Neuronal stem cell (in vitro differentiated cells): ENCODE measurements at regions not wholly inside any gene's neighbourhood (a gene's known extent, or its start where the extent isn't known, plus 50 kb on each side); places are given as distances from the start of the nearest gene placed in this dataset.

Experiments
- DNase-seq: peaks from one replicate; pipeline ENCODE4 v3.0.0-alpha.2; 2013; ENCODE audit warnings: low spot score
- H2AFZ ChIP-seq: one replicate; pipeline ENCODE4 v1.6.1; 2013; ENCODE audit warnings: mild to moderate bottlenecking, low read length, inconsistent platforms
- H2AK5ac ChIP-seq: 2 replicates; pipeline ENCODE4 v1.6.1; 2013; ENCODE audit warnings: low read depth, mild to moderate bottlenecking, inconsistent platforms, low read length, moderate library complexity, mixed read lengths
- H2BK120ac ChIP-seq: 2 replicates; pipeline ENCODE4 v1.6.1; 2013; ENCODE audit warnings: low read depth, mild to moderate bottlenecking, inconsistent platforms, low read length, moderate library complexity, mixed read lengths
- H2BK12ac ChIP-seq: one replicate; pipeline ENCODE4 v1.6.1; 2013; ENCODE audit warnings: low read length, inconsistent platforms
- H2BK15ac ChIP-seq: 2 replicates; pipeline ENCODE4 v1.6.1; 2013; ENCODE audit warnings: mild to moderate bottlenecking, low read length, inconsistent platforms, mixed read lengths
- H2BK5ac ChIP-seq: one replicate; pipeline ENCODE4 v1.6.1; 2013; ENCODE audit warnings: inconsistent platforms, mild to moderate bottlenecking, low read length, moderate library complexity
- H3K14ac ChIP-seq: one replicate; pipeline ENCODE4 v1.6.1; 2013; ENCODE audit warnings: low read length, inconsistent platforms
- H3K18ac ChIP-seq: 2 replicates; pipeline ENCODE4 v1.6.1; 2013; ENCODE audit warnings: low read length, inconsistent platforms
- H3K23ac ChIP-seq: 2 replicates; pipeline ENCODE4 v1.6.1; 2013; ENCODE audit warnings: low read depth, mild to moderate bottlenecking, mixed read lengths, low read length, inconsistent platforms; ENCODE audit not compliant: poor library complexity
- H3K27ac ChIP-seq: replicated peaks from 3 replicates; pipeline ENCODE4 v1.5.1; 2013; ENCODE audit warnings: low read length, inconsistent platforms
- H3K27me3 ChIP-seq, 3 experiments: 2 replicates each; pipeline ENCODE4 v1.6.1; 2013; ENCODE audit warnings: low read length in 3 of 3, mild to moderate bottlenecking in 2 of 3, inconsistent platforms in 1 of 3, low read depth in 1 of 3, mixed read lengths in 1 of 3, moderate library complexity in 1 of 3; ENCODE audit not compliant: control insufficient read depth in 3 of 3, insufficient read depth in 3 of 3
- H3K36me3 ChIP-seq, 2 donors: replicated peaks in 1 of 2; 2 replicates each; pipeline ENCODE4 v1.6.1; 2013; ENCODE audit warnings: low read length in 2 of 2; ENCODE audit not compliant: control insufficient read depth in 2 of 2, insufficient read depth in 2 of 2
- H3K4ac ChIP-seq: 2 replicates; pipeline ENCODE4 v1.6.1; 2013; ENCODE audit warnings: inconsistent platforms, mild to moderate bottlenecking, low read length, moderate library complexity
- H3K4me1 ChIP-seq, 2 donors: 1 replicate in 1 of 2; 2 replicates in 1 of 2; pipeline ENCODE4 v1.6.1; 2013; ENCODE audit warnings: low read length in 2 of 2, low read depth in 1 of 2; ENCODE audit not compliant: control insufficient read depth in 2 of 2, insufficient read depth in 1 of 2
- H3K4me2 ChIP-seq: one replicate; pipeline ENCODE4 v1.6.1; 2013; ENCODE audit warnings: mild to moderate bottlenecking, low read length, inconsistent platforms; ENCODE audit not compliant: insufficient read depth, poor library complexity, severe bottlenecking
- H3K4me3 ChIP-seq, 2 donors: 2 replicates each; pipeline ENCODE4 v1.5.1; 2013; ENCODE audit warnings: low read length in 2 of 2, mild to moderate bottlenecking in 2 of 2, inconsistent platforms in 1 of 2, moderate library complexity in 1 of 2
- H3K79me1 ChIP-seq: one replicate; pipeline ENCODE4 v1.6.1; 2013; ENCODE audit warnings: low read depth, mild to moderate bottlenecking, inconsistent platforms, low read length, moderate library complexity
- H3K9ac ChIP-seq: one replicate; pipeline ENCODE4 v1.6.1; 2013; ENCODE audit warnings: mild to moderate bottlenecking, low read depth, low read length, inconsistent platforms; ENCODE audit not compliant: poor library complexity
- H3K9me3 ChIP-seq, 2 donors: replicated peaks in 1 of 2; 2 replicates each; pipeline versions ENCODE3 to v1.6.1; 2013; ENCODE audit warnings: low read length in 2 of 2, mild to moderate bottlenecking in 2 of 2, inconsistent platforms in 1 of 2, low read depth in 1 of 2, mixed read lengths in 1 of 2, moderate library complexity in 1 of 2; ENCODE audit not compliant: control insufficient read depth in 2 of 2, insufficient read depth in 1 of 2
- H4K8ac ChIP-seq: one replicate; pipeline ENCODE4 v1.6.1; 2013; ENCODE audit warnings: low read depth, mild to moderate bottlenecking, inconsistent platforms, low read length, moderate library complexity
- H4K91ac ChIP-seq: one replicate; pipeline ENCODE4 v1.6.1; 2013; ENCODE audit warnings: low read length, low read depth, mild to moderate bottlenecking, inconsistent platforms; ENCODE audit not compliant: poor library complexity
- WGBS, 2 donors: extraction: QIAGEN DNeasy Blood & Tissue Kit; methylation state at CpG; one replicate each; pipeline ENCODE4 v1.1.7; 2013; ENCODE audit warnings: missing lambda C conversion rate in 2 of 2, mixed read lengths in 1 of 2; ENCODE audit not compliant: insufficient read length in 2 of 2, insufficient replicate concordance in 1 of 2; ENCODE audit errors: extremely low coverage in 2 of 2; 5-methylcytosine and 5-hydroxymethylcytosine counted together

DNA sequence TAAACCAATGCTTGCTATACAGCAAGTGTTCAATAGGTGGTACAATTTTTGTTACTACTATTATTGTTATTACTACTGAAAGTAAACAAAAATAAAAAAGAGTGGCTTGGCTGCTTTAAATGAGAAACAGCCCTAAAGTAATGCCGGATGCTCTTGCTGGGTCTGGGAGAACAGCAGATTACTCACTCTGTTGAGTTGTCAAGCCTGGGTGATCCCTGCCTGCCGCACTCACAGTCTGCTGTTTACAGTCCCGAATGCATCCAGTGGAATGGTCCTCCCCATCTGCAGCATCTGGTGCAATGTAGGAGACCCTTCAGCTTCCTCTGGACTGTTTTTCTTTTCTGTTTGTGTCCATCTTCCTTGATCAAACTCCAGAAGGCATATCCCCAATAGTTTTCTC, 102.7 kb upstream of the IVNS1ABP start:
- Histone ChIP-seq H3K36me3 (no peaks in the 10 kb centered on the region), H3K4me3 (no peak overlapping the region), H3K79me1 (no peaks in the 10 kb centered on the region), H2AFZ (no peak overlapping the region), H3K27ac (no peak overlapping the region), H2BK5ac (no peak overlapping the region), H2AK5ac (no peak overlapping the region), H3K4me1 (no peaks in the 10 kb centered on the region), H2BK15ac (no peak overlapping the region), H4K91ac (no peak overlapping the region), H2BK120ac (no peak overlapping the region), H3K18ac (no peak overlapping the region), H3K14ac (no peak overlapping the region), H2BK12ac (no peak overlapping the region), H4K8ac (no peak overlapping the region), H3K4me2 (no peak overlapping the region), H3K23ac (no peak overlapping the region), H3K9me3 (no peaks in the 10 kb centered on the region), H3K9ac (no peak overlapping the region), H3K4ac (no peak overlapping the region), H3K27me3 (no peaks in the 10 kb centered on the region)
- no peak for DNase-seq
- WGBS, 2 donors: no CpG with 5 or more reads among the region's 3 CpGs

DNA sequence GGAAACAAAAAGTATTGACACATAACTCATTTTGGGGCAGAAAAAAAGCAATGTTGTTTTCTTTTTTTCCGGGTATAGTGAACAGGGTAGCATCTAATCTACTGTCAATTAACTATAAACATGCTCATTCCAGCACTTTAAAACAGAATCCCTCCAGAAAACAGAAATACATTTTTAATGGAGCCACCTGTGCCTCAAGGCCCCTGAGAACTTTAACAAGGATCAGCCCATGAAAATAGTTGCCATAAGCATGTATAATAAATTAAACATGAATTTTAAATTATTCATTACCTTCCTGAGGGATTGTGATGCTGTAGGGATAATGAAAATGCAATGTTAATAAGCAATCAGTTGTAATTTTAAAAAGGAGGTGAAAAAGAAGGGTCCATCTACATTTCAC, 101.4 kb upstream of the IVNS1ABP start:
- Histone ChIP-seq H3K4me2 (no peak overlapping the region), H3K14ac (no peak overlapping the region), H2BK5ac (no peak overlapping the region), H3K27me3 (no peaks in the 10 kb centered on the region), H2BK12ac (no peak overlapping the region), H4K91ac (no peak overlapping the region), H3K23ac (no peak overlapping the region), H3K9ac (no peak overlapping the region), H2AK5ac (no peak overlapping the region), H2BK15ac (no peak overlapping the region), H3K4me3 (no peak overlapping the region), H2BK120ac (no peak overlapping the region), H4K8ac (no peak overlapping the region), H3K9me3 (no peaks in the 10 kb centered on the region), H3K18ac (no peak overlapping the region), H3K36me3 (no peaks in the 10 kb centered on the region), H2AFZ (peak overlapping the region; percentile 31), H3K4me1 (no peaks in the 10 kb centered on the region), H3K79me1 (no peaks in the 10 kb centered on the region), H3K4ac (no peak overlapping the region), H3K27ac (no peak overlapping the region)
- no peak for DNase-seq
- WGBS, 2 donors: no CpG with 5 or more reads among the region's 1 CpG

DNA sequence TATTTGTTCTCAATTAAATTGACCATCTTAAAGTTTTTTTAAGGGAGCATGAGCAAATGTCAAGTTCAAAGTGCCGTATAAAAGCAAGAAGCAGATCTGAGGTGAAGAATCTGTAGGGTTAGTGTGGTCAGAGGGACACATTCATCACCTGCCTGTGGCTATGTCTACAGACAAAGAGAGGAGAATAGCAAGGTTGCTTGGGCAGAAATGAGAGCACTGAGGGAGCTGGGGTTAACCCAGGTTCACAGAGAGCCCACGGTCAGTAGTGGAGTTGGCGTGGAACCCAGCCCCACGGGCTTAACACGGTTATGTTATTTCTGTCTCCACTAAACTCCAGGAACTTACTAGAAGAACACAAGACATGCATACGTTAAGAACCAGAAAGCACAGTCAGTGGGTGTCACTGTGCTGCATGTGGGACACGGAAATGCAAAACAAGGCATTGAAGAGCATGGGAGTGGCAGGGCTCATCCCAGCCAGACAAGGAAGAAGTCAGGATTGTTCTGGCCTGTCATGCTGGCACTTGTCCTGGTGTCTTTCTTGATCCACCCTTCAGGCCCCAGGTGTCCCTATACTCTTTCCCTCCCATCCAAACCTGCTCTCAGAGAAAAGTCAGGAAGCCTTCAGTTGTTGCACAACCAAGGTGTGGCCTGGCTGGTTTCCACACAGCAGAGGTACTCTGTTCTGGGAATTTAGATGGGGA, 95.5 kb upstream of the IVNS1ABP start:
- Histone ChIP-seq H2BK5ac (no peak overlapping the region), H3K18ac (no peak overlapping the region), H3K4me2 (no peak overlapping the region), H3K9me3 (no peaks in the 10 kb centered on the region), H3K27me3 (no peaks in the 10 kb centered on the region), H3K4me3 (no peak overlapping the region), H3K14ac (no peak overlapping the region), H3K79me1 (no peaks in the 10 kb centered on the region), H2AK5ac (no peak overlapping the region), H3K27ac (no peak overlapping the region), H3K36me3 (no peaks in the 10 kb centered on the region), H2BK15ac (no peak overlapping the region), H3K4ac (no peak overlapping the region), H3K23ac (no peak overlapping the region), H2AFZ (no peak overlapping the region), H2BK12ac (no peak overlapping the region), H3K4me1 (no peaks in the 10 kb centered on the region), H2BK120ac (no peak overlapping the region), H3K9ac (no peak overlapping the region), H4K91ac (no peak overlapping the region), H4K8ac (no peak overlapping the region)
- WGBS, 2 donors: no CpG with 5 or more reads among the region's 7 CpGs
- DNase-seq: no peak

DNA sequence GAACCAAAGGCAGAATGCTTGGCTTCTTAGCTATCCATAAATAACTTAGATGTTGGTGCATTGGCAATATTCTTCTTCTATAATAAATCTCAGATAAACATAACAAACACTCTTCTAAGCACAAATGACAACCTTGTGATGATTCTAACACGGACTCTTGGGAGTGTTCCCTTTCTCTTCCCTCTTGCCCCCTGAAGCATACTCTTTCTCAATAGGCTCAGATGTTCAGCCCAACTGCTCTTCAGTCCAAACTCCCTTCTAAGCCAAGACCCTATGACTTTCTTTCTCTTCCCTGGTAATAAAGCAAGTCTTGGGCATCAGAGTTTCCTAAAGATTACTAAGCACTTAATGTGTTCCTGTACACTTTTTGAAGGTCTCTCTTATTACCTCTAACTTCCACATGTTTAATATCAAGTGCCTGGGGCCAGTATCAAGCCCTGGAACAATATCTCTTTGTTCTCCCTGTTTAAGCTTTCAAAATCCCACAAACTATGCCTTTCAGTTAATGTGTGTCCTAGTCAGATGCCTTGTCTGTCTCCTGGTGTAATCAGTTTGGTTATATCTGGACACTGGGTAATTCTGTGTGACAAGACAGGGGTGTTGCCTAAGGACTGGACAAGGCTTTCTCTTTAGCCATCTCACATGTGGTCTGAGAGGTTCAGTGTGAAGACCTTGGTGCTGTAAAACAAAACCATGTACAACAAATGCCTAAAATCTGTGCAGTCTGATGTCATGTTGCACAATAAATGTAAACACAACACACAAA, 92.9 kb upstream of the IVNS1ABP start:
- no peak for DNase-seq
- Histone ChIP-seq H3K9me3 (no peaks in the 10 kb centered on the region), H3K4me1 (no peaks in the 10 kb centered on the region), H3K4ac (no peak overlapping the region), H2AK5ac (no peak overlapping the region), H3K4me3 (no peak overlapping the region), H2BK5ac (no peak overlapping the region), H2BK15ac (no peak overlapping the region), H3K23ac (no peak overlapping the region), H2AFZ (peak overlapping the region; percentile 50), H3K18ac (no peak overlapping the region), H3K27ac (no peak overlapping the region), H3K27me3 (no peaks in the 10 kb centered on the region), H4K91ac (no peak overlapping the region), H2BK120ac (no peak overlapping the region), H4K8ac (no peak overlapping the region), H2BK12ac (no peak overlapping the region), H3K9ac (no peak overlapping the region), H3K36me3 (no peaks in the 10 kb centered on the region), H3K4me2 (no peak overlapping the region), H3K14ac (no peak overlapping the region), H3K79me1 (no peaks in the 10 kb centered on the region)
- WGBS, 2 donors: no CpG with 5 or more reads among the region's 1 CpG
